ENCODE measurements at regions not wholly inside any gene's neighbourhood (a gene's known extent, or its start where the extent isn't known, plus 50 kb on each side); places are given as distances from the start of the nearest gene placed in this dataset.

DNA sequence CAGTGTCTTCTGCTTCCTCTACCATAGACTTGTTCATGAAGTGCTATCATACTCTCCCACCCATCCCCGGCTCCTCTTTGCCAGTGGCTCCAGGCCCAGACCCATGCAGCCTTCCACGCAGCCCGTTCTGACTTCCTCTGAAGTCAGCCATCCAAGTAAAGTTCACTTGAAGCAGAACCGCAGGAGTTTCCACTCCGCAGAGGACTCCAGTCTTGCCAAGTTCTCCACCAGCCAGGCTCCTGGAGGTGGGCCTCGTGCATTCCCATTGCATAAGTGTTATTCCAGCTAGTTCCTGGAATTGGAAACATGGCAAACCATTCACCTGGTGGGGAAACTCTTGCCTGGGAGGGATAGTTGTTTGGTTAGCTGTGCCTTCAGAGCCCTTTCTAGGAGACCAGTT, 185.1 kb downstream of the PLPP3 start:
- TF ChIP-seq POLR2AphosphoS5 (IDR thresholded peaks at IDR 0.05; ENCODE audit: borderline replicate concordance, low read depth, low read length) (no peak), EZH2 (IDR thresholded peaks at IDR 0.05) (no peak), FOXP2 (optimal IDR thresholded peaks at IDR 0.05; ENCODE audit: control extremely low read depth, extremely low read length, insufficient read depth) (no peak)
- Histone ChIP-seq H3K4me3 (no peak overlapping the region), H3K36me3 (ENCODE audit: insufficient read depth, low read length) (no peaks in the 10 kb centered on the region), H3K9me3 (ENCODE audit: low read depth, low read length) (no peaks in the 10 kb centered on the region), H3K27ac (no peak overlapping the region), H3K9ac (ENCODE audit: insufficient read length) (no peak overlapping the region)
- DNase-seq (ENCODE audit: low read depth, low spot score) = no peak

DNA sequence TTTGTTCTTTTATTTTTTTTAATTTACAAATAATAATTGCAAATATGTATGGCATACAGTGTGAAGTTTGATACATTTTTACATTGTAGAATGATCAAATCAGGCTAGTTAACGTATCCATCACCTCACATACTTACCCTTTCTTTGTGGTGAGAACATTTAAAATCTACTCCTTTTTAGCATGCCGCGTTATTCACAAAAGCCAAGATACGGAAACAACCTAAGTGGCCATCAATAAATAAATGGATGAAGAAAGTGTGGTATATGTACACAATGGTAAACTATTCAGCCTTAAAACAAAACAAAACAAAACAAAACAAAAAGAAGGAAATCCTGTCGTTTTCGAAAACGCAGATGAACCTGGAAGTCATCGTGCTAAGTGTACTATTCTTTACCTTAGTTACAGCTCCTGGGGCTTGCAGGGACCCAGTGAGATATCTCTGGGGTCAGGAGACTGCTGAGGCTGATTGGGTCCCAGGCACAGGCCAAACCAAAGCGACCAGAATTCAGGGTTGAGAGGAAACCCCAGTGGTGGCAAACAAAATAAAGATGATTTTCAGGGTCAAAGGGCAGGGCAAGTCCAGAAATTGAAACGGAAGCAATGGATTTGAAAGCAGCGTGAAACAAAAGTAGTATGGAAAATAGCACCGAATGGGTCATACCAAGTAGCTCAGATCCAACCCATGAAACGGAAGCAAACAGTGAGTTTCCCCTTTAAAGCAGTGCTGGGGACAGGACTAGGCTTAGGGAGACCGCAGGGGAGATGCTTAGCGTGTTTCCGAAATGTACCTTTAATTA, 188.2 kb downstream of the PLPP3 start:
- H3K4me3 ChIP-seq = no peak overlapping the region
- TF ChIP-seq POLR2AphosphoS5 (IDR thresholded peaks at IDR 0.05; ENCODE audit: borderline replicate concordance, low read depth, low read length) = no peak
- TF ChIP-seq EZH2 (IDR thresholded peaks at IDR 0.05) = no peak
- no peak for TF ChIP-seq FOXP2 (optimal IDR thresholded peaks at IDR 0.05; ENCODE audit: control extremely low read depth, extremely low read length, insufficient read depth)
- DNase-seq (ENCODE audit: low read depth, low spot score) = no peak
- no peaks in the 10 kb centered on the region for H3K9me3 ChIP-seq (ENCODE audit: low read depth, low read length)
- H3K27ac ChIP-seq = no peak overlapping the region
- no peak overlapping the region for H3K9ac ChIP-seq (ENCODE audit: insufficient read length)
- no peaks in the 10 kb centered on the region for H3K36me3 ChIP-seq (ENCODE audit: insufficient read depth, low read length)

- no peak for DNase-seq (ENCODE audit: low read depth, low spot score)
- H3K9me3 ChIP-seq (ENCODE audit: low read depth, low read length) = no peaks in the 10 kb centered on the region
- H3K36me3 ChIP-seq (ENCODE audit: insufficient read depth, low read length) = no peaks in the 10 kb centered on the region
- TF ChIP-seq EZH2 (IDR thresholded peaks at IDR 0.05) (no peak), POLR2AphosphoS5 (IDR thresholded peaks at IDR 0.05; ENCODE audit: borderline replicate concordance, low read depth, low read length) (no peak), FOXP2 (optimal IDR thresholded peaks at IDR 0.05; ENCODE audit: control extremely low read depth, extremely low read length, insufficient read depth) (no peak)
- no peak overlapping the region for H3K9ac ChIP-seq (ENCODE audit: insufficient read length)
- no peak overlapping the region for H3K27ac ChIP-seq
- no peak overlapping the region; the same call in 1 of the 2 replicates for H3K4me3 ChIP-seq
These were observed 189.0 kb downstream of the PLPP3 start for GRCh38 chr1:56390232-56390867.

DNA sequence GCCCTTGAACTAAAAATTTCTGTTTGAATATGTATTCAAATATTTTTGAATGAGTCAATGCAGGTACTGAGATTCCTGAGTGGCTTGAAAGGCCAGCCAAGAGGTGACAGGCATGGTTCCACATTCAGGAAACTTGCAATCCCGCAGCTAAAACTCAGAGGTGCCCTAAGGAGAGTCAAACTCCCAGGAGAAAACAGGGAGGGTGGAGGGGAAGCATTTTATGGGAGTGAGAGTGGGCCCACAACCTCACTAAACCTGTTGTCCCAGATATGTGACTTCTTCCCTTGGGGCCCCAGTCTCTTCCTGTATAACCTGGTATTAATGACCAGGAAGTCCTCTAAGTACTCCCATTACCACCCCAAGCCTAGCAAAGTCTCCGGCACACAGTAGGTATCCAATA, 189.6 kb downstream of the PLPP3 start:
- no peak overlapping the region for H3K4me3 ChIP-seq

GRCh38 chr1:56387071-56387740, 192.2 kb downstream of the PLPP3 start:
- Histone ChIP-seq H3K9ac (ENCODE audit: insufficient read length) (no peak overlapping the region), H3K9me3 (ENCODE audit: low read depth, low read length) (no peaks in the 10 kb centered on the region), H3K36me3 (ENCODE audit: insufficient read depth, low read length) (no peaks in the 10 kb centered on the region), H3K4me3 (no peak overlapping the region), H3K27ac (no peak overlapping the region)
- no peak for DNase-seq (ENCODE audit: low read depth, low spot score)
- TF ChIP-seq EZH2 (IDR thresholded peaks at IDR 0.05) (no peak), FOXP2 (optimal IDR thresholded peaks at IDR 0.05; ENCODE audit: control extremely low read depth, extremely low read length, insufficient read depth) (no peak)

More for the DNA sequence above, 189.6 kb downstream of the PLPP3 start:
- Histone ChIP-seq H3K9ac (ENCODE audit: insufficient read length) (no peak overlapping the region), H3K36me3 (ENCODE audit: insufficient read depth, low read length) (no peaks in the 10 kb centered on the region), H3K27ac (no peak overlapping the region), H3K9me3 (ENCODE audit: low read depth, low read length) (no peaks in the 10 kb centered on the region)
- DNase-seq (ENCODE audit: low read depth, low spot score) = no peak
- TF ChIP-seq FOXP2 (optimal IDR thresholded peaks at IDR 0.05; ENCODE audit: control extremely low read depth, extremely low read length, insufficient read depth) (no peak), EZH2 (IDR thresholded peaks at IDR 0.05) (no peak)

- DNase-seq (ENCODE audit: low read depth, low spot score) = no peak
- Histone ChIP-seq H3K27ac (no peak overlapping the region), H3K9me3 (ENCODE audit: low read depth, low read length) (no peaks in the 10 kb centered on the region), H3K4me3 (no peak overlapping the region), H3K36me3 (ENCODE audit: insufficient read depth, low read length) (no peaks in the 10 kb centered on the region), H3K9ac (ENCODE audit: insufficient read length) (no peak overlapping the region)
- TF ChIP-seq FOXP2 (optimal IDR thresholded peaks at IDR 0.05; ENCODE audit: control extremely low read depth, extremely low read length, insufficient read depth) (no peak), EZH2 (IDR thresholded peaks at IDR 0.05) (no peak), POLR2AphosphoS5 (IDR thresholded peaks at IDR 0.05; ENCODE audit: borderline replicate concordance, low read depth, low read length) (no peak)
These were observed 194.0 kb downstream of the PLPP3 start for GRCh38 chr1:56385314-56385713.

- Histone ChIP-seq H3K27ac (no peak overlapping the region), H3K9me3 (ENCODE audit: low read depth, low read length) (no peaks in the 10 kb centered on the region), H3K36me3 (ENCODE audit: insufficient read depth, low read length) (no peaks in the 10 kb centered on the region), H3K4me3 (no peak overlapping the region), H3K9ac (ENCODE audit: insufficient read length) (no peak overlapping the region)
- no peak for TF ChIP-seq EZH2 (IDR thresholded peaks at IDR 0.05)
- no peak for TF ChIP-seq FOXP2 (optimal IDR thresholded peaks at IDR 0.05; ENCODE audit: control extremely low read depth, extremely low read length, insufficient read depth)
- TF ChIP-seq POLR2AphosphoS5 (IDR thresholded peaks at IDR 0.05; ENCODE audit: borderline replicate concordance, low read depth, low read length) = no peak
- no peak for DNase-seq (ENCODE audit: low read depth, low spot score)
These were observed 196.4 kb downstream of the PLPP3 start for GRCh38 chr1:56382929-56383328.

- no peak overlapping the region for H3K9ac ChIP-seq (ENCODE audit: insufficient read length)
- DNase-seq (ENCODE audit: low read depth, low spot score) = no peak
- TF ChIP-seq EZH2 (IDR thresholded peaks at IDR 0.05) (no peak), FOXP2 (optimal IDR thresholded peaks at IDR 0.05; ENCODE audit: control extremely low read depth, extremely low read length, insufficient read depth) (no peak), POLR2AphosphoS5 (IDR thresholded peaks at IDR 0.05; ENCODE audit: borderline replicate concordance, low read depth, low read length) (no peak)
- H3K27ac ChIP-seq = no peak overlapping the region
- H3K36me3 ChIP-seq (ENCODE audit: insufficient read depth, low read length) = no peaks in the 10 kb centered on the region
- H3K9me3 ChIP-seq (ENCODE audit: low read depth, low read length) = no peaks in the 10 kb centered on the region
- H3K4me3 ChIP-seq = no peak overlapping the region
These were observed 198.8 kb downstream of the PLPP3 start for GRCh38 chr1:56380531-56380930.
